HEK293 (cell line): ENCODE measurements at regions not wholly inside any gene's neighbourhood (a gene's known extent, or its start where the extent isn't known, plus 50 kb on each side); places are given as distances from the start of the nearest gene placed in this dataset.

Experiments
- CTCF ChIA-PET: fragments of 350-600 bp; formaldehyde crosslinking; extraction: SDS; loops from one replicate; lab custom pipeline; 2021; ENCODE audit warnings: antibody characterized with exemption; lab: Yijun Ruan, JAX
- POLR2A ChIA-PET: fragments of 300-600 bp; formaldehyde crosslinking; extraction: SDS; loops from one replicate; lab custom pipeline; 2020; ENCODE audit warnings: antibody characterized with exemption, inconsistent platforms; lab: Yijun Ruan, JAX
- H3K27ac ChIP-seq: fragments of 200-500 bp; sonication (Bioruptor generic); 2 replicates; pipeline ENCODE4 v1.5.1; 2014; ENCODE audit warnings: low read depth, low read length, control low read depth, inconsistent platforms; ENCODE audit errors: extremely low read depth
- H3K36me3 ChIP-seq, 2 experiments: fragments of 200-500 bp in 1 of 2; sonication (Bioruptor generic) in 1 of 2; 1 replicate in 1 of 2; 2 replicates in 1 of 2; pipeline ENCODE4 v1.5.1; 2014 to 2017; ENCODE audit warnings: inconsistent platforms in 2 of 2, low read length in 2 of 2; ENCODE audit not compliant: control insufficient read depth in 2 of 2, insufficient read depth in 1 of 2
- H3K4me1 ChIP-seq: fragments of 200-500 bp; sonication (Bioruptor generic); 2 replicates; pipeline ENCODE4 v1.5.1; 2014; ENCODE audit warnings: mild to moderate bottlenecking, low read length, inconsistent platforms; ENCODE audit not compliant: control insufficient read depth, insufficient read depth
- H3K4me3 ChIP-seq: 2 replicates; pipeline ENCODE4 v1.5.1; 2011; ENCODE audit warnings: low read depth, mild to moderate bottlenecking, control low read depth, low read length, moderate library complexity
- H3K9me3 ChIP-seq: fragments of 200-500 bp; sonication (Bioruptor generic); 2 replicates; pipeline ENCODE4 v1.5.1; 2014; ENCODE audit warnings: low read depth, low read length, inconsistent platforms; ENCODE audit not compliant: control insufficient read depth, insufficient read depth
- EGR2 ChIP-seq: fragments of 450-650 bp; formaldehyde crosslinking; IDR thresholded peaks from 2 replicates; pipeline ENCODE4 v1.5.1; 2016; ENCODE audit warnings: low read depth, missing biosample characterization, missing genetic modification characterization
- HOXC10 ChIP-seq: sonication (generic); formaldehyde crosslinking; IDR thresholded peaks from 2 replicates; pipeline ENCODE4 v1.8.1; 2023; ENCODE audit warnings: mild to moderate bottlenecking, missing genetic modification reagents
- KLF7 ChIP-seq: fragments of 450-650 bp; formaldehyde crosslinking; IDR thresholded peaks from 2 replicates; pipeline ENCODE4 v1.5.1; 2016; ENCODE audit warnings: missing biosample characterization, missing genetic modification characterization, borderline replicate concordance
- OSR2 ChIP-seq: fragments of 450-650 bp; formaldehyde crosslinking; IDR thresholded peaks from 2 replicates; pipeline ENCODE4 v1.5.1; 2016; ENCODE audit warnings: missing biosample characterization, missing genetic modification characterization
- SP2 ChIP-seq: fragments of 450-650 bp; formaldehyde crosslinking; IDR thresholded peaks from 2 replicates; pipeline ENCODE4 v1.5.1; 2016; ENCODE audit warnings: missing biosample characterization, missing genetic modification characterization
- ZFP37 ChIP-seq: fragments of 450-650 bp; formaldehyde crosslinking; IDR thresholded peaks from 2 replicates; pipeline ENCODE4 v1.5.1; 2016; ENCODE audit warnings: missing biosample characterization, missing genetic modification characterization
- ZNF239 ChIP-seq: fragments of 450-650 bp; formaldehyde crosslinking; IDR thresholded peaks from 2 replicates; pipeline ENCODE4 v1.5.1; 2016; ENCODE audit warnings: missing biosample characterization, missing genetic modification characterization
- ZNF274 ChIP-seq, 2 experiments: fragments of 200-500 bp in 1 of 2; fragments of 450-650 bp in 1 of 2; sonication (Bioruptor generic) in 1 of 2; formaldehyde crosslinking in 1 of 2; IDR thresholded peaks; 2 replicates each; pipeline versions ENCODE4 v1.5.1 to v1.6.1; 2014 to 2016; ENCODE audit warnings: borderline replicate concordance in 1 of 2, inconsistent platforms in 1 of 2, low read length in 1 of 2, missing biosample characterization in 1 of 2, missing genetic modification characterization in 1 of 2
- ZNF341 ChIP-seq: fragments of 450-650 bp; formaldehyde crosslinking; IDR thresholded peaks from 2 replicates; pipeline ENCODE4; 2016; ENCODE audit warnings: low read depth, missing biosample characterization, missing genetic modification characterization
- ZNF350 ChIP-seq: fragments of 450-650 bp; formaldehyde crosslinking; IDR thresholded peaks from 2 replicates; pipeline ENCODE4 v1.5.0; 2017; ENCODE audit warnings: missing biosample characterization, mild to moderate bottlenecking, missing genetic modification characterization
- ZNF837 ChIP-seq: fragments of 450-650 bp; formaldehyde crosslinking; IDR thresholded peaks from 2 replicates; pipeline ENCODE4 v1.5.1; 2016; ENCODE audit warnings: missing biosample characterization, missing genetic modification characterization
- TF ChIP-seq, protein P1 (sequence below): fragments of 450-650 bp; formaldehyde crosslinking; IDR thresholded peaks from 2 replicates; pipeline ENCODE4 v1.5.1; 2016; ENCODE audit warnings: missing biosample characterization, missing genetic modification characterization, borderline replicate concordance
- TF ChIP-seq, protein P2 (sequence below): fragments of 450-650 bp; formaldehyde crosslinking; IDR thresholded peaks from 2 replicates; pipeline ENCODE4 v1.5.0; 2017; ENCODE audit warnings: missing biosample characterization, missing genetic modification characterization, borderline replicate concordance

DNA sequence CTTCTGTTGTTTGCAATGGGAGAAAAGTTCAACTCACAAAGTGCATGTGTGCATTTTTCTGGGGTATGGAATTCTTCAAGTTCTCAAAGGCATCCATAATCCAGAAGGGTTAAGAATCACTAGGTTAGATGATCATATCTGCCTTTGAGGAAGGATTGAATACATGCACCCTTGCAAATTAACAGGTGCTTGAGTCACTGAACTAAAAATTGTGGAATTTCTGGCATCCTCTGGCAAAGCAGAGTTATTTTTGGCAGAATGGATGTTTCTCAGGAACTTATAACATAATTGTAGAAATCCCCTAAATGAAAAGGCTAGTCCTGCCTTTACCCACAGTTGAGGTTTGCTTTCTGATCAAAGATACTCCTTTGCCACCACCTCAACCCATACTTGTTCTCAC, 136.5 kb upstream of the DYRK2 start:
- CTCF ChIA-PET = interaction anchor here (0.6 kb wide), 1 partner anchor 372 kb away, joined by 3 read pairs; no protein-coding TSS in a partner anchor

DNA sequence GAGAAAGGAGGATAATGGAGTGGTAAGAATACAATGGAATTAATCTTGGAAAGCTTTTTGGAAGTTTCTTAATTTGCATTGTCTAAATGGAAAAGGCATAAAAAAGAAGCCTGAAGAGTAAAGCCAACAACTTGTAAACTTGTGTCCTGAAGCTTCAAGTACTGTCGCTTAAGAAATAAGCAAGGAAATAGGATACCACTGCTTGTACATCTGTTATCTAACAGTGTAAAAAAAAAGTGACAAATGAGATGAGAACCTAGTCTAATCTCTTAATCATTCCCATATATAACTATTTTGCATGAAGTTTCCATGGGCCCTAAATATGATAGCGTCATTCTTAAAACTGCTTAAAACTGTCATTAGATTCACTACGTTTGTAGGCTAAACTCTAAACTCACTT, 134.0 kb upstream of the DYRK2 start:
- no peaks in the 10 kb centered on the region for H3K9me3 ChIP-seq
- CTCF ChIA-PET = interaction anchor here (0.6 to 0.7 kb wide), 3 partner anchors 87 to 1346 kb away, joined by 3 read pairs; no protein-coding TSS in a partner anchor
- no peak for TF ChIP-seq ZFP37 (tag by site-specific recombination)
- no peak for TF ChIP-seq SP2 (tag by site-specific recombination)
- TF ChIP-seq KLF7 (tag by site-specific recombination) = no peak
- TF ChIP-seq, protein P1, sequence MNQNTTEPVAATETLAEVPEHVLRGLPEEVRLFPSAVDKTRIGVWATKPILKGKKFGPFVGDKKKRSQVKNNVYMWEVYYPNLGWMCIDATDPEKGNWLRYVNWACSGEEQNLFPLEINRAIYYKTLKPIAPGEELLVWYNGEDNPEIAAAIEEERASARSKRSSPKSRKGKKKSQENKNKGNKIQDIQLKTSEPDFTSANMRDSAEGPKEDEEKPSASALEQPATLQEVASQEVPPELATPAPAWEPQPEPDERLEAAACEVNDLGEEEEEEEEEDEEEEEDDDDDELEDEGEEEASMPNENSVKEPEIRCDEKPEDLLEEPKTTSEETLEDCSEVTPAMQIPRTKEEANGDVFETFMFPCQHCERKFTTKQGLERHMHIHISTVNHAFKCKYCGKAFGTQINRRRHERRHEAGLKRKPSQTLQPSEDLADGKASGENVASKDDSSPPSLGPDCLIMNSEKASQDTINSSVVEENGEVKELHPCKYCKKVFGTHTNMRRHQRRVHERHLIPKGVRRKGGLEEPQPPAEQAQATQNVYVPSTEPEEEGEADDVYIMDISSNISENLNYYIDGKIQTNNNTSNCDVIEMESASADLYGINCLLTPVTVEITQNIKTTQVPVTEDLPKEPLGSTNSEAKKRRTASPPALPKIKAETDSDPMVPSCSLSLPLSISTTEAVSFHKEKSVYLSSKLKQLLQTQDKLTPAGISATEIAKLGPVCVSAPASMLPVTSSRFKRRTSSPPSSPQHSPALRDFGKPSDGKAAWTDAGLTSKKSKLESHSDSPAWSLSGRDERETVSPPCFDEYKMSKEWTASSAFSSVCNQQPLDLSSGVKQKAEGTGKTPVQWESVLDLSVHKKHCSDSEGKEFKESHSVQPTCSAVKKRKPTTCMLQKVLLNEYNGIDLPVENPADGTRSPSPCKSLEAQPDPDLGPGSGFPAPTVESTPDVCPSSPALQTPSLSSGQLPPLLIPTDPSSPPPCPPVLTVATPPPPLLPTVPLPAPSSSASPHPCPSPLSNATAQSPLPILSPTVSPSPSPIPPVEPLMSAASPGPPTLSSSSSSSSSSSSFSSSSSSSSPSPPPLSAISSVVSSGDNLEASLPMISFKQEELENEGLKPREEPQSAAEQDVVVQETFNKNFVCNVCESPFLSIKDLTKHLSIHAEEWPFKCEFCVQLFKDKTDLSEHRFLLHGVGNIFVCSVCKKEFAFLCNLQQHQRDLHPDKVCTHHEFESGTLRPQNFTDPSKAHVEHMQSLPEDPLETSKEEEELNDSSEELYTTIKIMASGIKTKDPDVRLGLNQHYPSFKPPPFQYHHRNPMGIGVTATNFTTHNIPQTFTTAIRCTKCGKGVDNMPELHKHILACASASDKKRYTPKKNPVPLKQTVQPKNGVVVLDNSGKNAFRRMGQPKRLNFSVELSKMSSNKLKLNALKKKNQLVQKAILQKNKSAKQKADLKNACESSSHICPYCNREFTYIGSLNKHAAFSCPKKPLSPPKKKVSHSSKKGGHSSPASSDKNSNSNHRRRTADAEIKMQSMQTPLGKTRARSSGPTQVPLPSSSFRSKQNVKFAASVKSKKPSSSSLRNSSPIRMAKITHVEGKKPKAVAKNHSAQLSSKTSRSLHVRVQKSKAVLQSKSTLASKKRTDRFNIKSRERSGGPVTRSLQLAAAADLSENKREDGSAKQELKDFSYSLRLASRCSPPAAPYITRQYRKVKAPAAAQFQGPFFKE (tag by site-specific recombination) = no peak
- no peaks in the 10 kb centered on the region for H3K36me3 ChIP-seq
- no peak overlapping the region for H3K27ac ChIP-seq
- POLR2A ChIA-PET = no interaction called here
- H3K4me1 ChIP-seq = peaks cover 11% of the 10 kb centered on the region
- no peak overlapping the region for H3K4me3 ChIP-seq

More for the DNA sequence above, 136.5 kb upstream of the DYRK2 start:
- H3K4me1 ChIP-seq = peaks cover 11% of the 10 kb centered on the region
- TF ChIP-seq ZNF341 (no peak), ZNF837 (no peak), ZNF274 (IDR thresholded peaks at IDR 0.05; ENCODE audit: low read length) (no peak), ZNF274 (tag by site-specific recombination; IDR thresholded peaks at IDR 0.05; ENCODE audit: borderline replicate concordance) (no peak), OSR2 (no peak), HOXC10 (no peak), EGR2 (tag by site-specific recombination) (no peak), ZNF350 (tag by site-specific recombination) (no peak), ZNF239 (tag by site-specific recombination) (no peak), KLF7 (tag by site-specific recombination) (no peak)
- TF ChIP-seq, protein P2, sequence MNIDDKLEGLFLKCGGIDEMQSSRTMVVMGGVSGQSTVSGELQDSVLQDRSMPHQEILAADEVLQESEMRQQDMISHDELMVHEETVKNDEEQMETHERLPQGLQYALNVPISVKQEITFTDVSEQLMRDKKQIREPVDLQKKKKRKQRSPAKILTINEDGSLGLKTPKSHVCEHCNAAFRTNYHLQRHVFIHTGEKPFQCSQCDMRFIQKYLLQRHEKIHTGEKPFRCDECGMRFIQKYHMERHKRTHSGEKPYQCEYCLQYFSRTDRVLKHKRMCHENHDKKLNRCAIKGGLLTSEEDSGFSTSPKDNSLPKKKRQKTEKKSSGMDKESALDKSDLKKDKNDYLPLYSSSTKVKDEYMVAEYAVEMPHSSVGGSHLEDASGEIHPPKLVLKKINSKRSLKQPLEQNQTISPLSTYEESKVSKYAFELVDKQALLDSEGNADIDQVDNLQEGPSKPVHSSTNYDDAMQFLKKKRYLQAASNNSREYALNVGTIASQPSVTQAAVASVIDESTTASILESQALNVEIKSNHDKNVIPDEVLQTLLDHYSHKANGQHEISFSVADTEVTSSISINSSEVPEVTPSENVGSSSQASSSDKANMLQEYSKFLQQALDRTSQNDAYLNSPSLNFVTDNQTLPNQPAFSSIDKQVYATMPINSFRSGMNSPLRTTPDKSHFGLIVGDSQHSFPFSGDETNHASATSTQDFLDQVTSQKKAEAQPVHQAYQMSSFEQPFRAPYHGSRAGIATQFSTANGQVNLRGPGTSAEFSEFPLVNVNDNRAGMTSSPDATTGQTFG = no peak
- POLR2A ChIA-PET = no interaction called here
- no peaks in the 10 kb centered on the region for H3K9me3 ChIP-seq
- H3K4me3 ChIP-seq = no peak overlapping the region
- H3K36me3 ChIP-seq = no peaks in the 10 kb centered on the region
- no peak overlapping the region for H3K27ac ChIP-seq
